HL-60 (cell line): ENCODE measurements at regions not wholly inside any gene's neighbourhood (a gene's known extent, or its start where the extent isn't known, plus 50 kb on each side); places are given as distances from the start of the nearest gene placed in this dataset.

Source experiments
- DNase-seq, 2 experiments: peaks; one replicate each; pipeline ENCODE4 v3.0.0-alpha.2; 2010 to 2020; ENCODE audit warnings: low read depth in 1 of 2, low spot score in 1 of 2
- H3K27ac ChIP-seq: fragments of 250-450 bp; sonication (Bioruptor Pico); replicated peaks from 2 replicates; pipeline ENCODE4 v1.5.1; 2020; ENCODE audit warnings: mild to moderate bottlenecking, moderate library complexity
- H3K27me3 ChIP-seq: fragments of 250-450 bp; sonication (Bioruptor Pico); 2 replicates; pipeline ENCODE4 v1.5.1; 2021; ENCODE audit warnings: mild to moderate bottlenecking, moderate library complexity; ENCODE audit not compliant: insufficient read depth, poor library complexity, severe bottlenecking
- H3K4me3 ChIP-seq: replicated peaks from 2 replicates; pipeline ENCODE4 v1.5.1; 2011; ENCODE audit warnings: mild to moderate bottlenecking, control low read depth, low read length; ENCODE audit not compliant: insufficient read depth
- GABPA ChIP-seq: IDR thresholded peaks from 2 replicates; pipeline ENCODE4 v1.6.1; 2012; ENCODE audit warnings: low read depth
- POLR2AphosphoS5 ChIP-seq: IDR thresholded peaks from 2 replicates; pipeline ENCODE4 v1.6.1; 2012; ENCODE audit warnings: low read depth
- SPI1 ChIP-seq: IDR thresholded peaks from 2 replicates; pipeline ENCODE4 v1.6.1; 2012; ENCODE audit warnings: low read depth, mild to moderate bottlenecking, borderline replicate concordance
- TF ChIP-seq, protein P1 (sequence below): IDR thresholded peaks from 2 replicates; pipeline ENCODE4 v1.6.1; 2012; ENCODE audit warnings: low read depth; ENCODE audit not compliant: insufficient replicate concordance
- TF ChIP-seq, protein P2 (sequence below): IDR thresholded peaks from one replicate; pipeline ENCODE4 v1.5.1; 2011; ENCODE audit warnings: low read length, control low read depth, inconsistent platforms; ENCODE audit not compliant: insufficient read depth

DNA sequence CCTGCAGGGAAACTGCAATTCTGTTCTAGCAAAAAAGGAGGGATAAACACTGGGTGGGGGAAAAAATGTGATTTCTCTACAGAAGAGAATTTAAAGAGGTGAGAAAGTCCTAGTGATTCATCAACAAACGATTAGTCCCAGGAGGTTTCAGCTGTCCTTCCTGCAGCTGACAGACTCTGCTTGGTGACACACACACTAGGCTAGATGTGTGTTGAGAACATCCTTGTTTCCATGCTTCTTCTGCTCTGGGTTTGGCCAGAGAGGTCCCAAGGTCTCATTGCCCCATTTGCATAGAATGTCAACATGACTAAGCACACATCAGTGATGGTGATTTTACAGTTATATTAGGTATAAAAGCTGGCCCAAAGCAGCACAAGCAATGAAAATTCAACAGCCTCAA is 258.3 kb downstream of the NFATC2 start:
- Histone ChIP-seq H3K4me3 (no peak overlapping the region), H3K27me3 (no peaks in the 10 kb centered on the region), H3K27ac (no peak overlapping the region)
- TF ChIP-seq, protein P1, sequence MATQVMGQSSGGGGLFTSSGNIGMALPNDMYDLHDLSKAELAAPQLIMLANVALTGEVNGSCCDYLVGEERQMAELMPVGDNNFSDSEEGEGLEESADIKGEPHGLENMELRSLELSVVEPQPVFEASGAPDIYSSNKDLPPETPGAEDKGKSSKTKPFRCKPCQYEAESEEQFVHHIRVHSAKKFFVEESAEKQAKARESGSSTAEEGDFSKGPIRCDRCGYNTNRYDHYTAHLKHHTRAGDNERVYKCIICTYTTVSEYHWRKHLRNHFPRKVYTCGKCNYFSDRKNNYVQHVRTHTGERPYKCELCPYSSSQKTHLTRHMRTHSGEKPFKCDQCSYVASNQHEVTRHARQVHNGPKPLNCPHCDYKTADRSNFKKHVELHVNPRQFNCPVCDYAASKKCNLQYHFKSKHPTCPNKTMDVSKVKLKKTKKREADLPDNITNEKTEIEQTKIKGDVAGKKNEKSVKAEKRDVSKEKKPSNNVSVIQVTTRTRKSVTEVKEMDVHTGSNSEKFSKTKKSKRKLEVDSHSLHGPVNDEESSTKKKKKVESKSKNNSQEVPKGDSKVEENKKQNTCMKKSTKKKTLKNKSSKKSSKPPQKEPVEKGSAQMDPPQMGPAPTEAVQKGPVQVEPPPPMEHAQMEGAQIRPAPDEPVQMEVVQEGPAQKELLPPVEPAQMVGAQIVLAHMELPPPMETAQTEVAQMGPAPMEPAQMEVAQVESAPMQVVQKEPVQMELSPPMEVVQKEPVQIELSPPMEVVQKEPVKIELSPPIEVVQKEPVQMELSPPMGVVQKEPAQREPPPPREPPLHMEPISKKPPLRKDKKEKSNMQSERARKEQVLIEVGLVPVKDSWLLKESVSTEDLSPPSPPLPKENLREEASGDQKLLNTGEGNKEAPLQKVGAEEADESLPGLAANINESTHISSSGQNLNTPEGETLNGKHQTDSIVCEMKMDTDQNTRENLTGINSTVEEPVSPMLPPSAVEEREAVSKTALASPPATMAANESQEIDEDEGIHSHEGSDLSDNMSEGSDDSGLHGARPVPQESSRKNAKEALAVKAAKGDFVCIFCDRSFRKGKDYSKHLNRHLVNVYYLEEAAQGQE = no peak
- TF ChIP-seq GABPA = no peak
- no peak for DNase-seq

DNA sequence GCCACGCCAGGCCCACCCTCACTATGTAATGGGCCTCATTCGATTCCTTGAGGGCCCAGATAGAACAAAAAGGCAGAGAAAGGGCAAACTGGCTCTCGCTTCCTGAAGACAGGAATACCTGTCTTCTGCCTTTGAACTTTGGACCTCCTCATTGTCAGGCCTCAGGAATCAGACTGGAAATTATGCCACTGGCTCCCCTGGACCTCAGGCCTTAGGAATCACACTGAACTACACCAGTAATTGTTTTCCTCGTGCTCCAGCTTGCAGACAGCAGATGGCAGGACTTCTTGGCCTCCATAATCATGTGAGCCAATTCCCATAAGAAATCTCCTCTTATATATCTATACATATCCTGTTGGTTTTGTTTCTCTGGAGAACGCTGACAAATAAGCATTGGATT is 258.6 kb upstream of the KCNG1 start:
- Histone ChIP-seq H3K4me3 (no peak overlapping the region), H3K27me3 (no peaks in the 10 kb centered on the region), H3K27ac (no peak overlapping the region)
- no peak for TF ChIP-seq SPI1
- TF ChIP-seq, protein P1 = no peak
- TF ChIP-seq, protein P2, sequence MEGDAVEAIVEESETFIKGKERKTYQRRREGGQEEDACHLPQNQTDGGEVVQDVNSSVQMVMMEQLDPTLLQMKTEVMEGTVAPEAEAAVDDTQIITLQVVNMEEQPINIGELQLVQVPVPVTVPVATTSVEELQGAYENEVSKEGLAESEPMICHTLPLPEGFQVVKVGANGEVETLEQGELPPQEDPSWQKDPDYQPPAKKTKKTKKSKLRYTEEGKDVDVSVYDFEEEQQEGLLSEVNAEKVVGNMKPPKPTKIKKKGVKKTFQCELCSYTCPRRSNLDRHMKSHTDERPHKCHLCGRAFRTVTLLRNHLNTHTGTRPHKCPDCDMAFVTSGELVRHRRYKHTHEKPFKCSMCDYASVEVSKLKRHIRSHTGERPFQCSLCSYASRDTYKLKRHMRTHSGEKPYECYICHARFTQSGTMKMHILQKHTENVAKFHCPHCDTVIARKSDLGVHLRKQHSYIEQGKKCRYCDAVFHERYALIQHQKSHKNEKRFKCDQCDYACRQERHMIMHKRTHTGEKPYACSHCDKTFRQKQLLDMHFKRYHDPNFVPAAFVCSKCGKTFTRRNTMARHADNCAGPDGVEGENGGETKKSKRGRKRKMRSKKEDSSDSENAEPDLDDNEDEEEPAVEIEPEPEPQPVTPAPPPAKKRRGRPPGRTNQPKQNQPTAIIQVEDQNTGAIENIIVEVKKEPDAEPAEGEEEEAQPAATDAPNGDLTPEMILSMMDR = no peak
- no peak for TF ChIP-seq GABPA
- TF ChIP-seq POLR2AphosphoS5 = no peak
- no peak for DNase-seq

DNA sequence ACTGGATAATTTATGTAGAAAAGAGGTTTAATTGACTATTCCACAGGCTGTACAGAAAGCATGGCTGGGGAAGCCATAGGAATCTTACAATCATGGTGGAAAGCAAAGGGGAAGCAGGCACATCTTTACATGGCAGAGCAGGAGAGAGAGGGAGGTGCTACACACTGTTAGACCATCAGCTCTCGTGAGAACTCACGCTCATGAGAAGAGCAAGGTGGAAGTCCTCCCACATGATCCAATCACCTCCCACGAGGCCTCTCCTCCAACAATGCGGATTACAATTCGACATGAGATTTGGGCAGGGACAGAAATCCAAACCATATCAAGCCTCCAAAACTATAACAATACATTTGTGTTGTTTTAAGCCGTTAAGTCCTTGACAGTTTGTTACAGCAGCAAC is 257.1 kb upstream of the KCNG1 start:
- DNase-seq = no peak
- Histone ChIP-seq H3K4me3 (no peak overlapping the region), H3K27me3 (no peaks in the 10 kb centered on the region), H3K27ac (no peak overlapping the region)
- TF ChIP-seq POLR2AphosphoS5 (no peak), SPI1 (no peak), GABPA (no peak)
- TF ChIP-seq, protein P1 = no peak
- TF ChIP-seq, protein P2 = no peak

DNA sequence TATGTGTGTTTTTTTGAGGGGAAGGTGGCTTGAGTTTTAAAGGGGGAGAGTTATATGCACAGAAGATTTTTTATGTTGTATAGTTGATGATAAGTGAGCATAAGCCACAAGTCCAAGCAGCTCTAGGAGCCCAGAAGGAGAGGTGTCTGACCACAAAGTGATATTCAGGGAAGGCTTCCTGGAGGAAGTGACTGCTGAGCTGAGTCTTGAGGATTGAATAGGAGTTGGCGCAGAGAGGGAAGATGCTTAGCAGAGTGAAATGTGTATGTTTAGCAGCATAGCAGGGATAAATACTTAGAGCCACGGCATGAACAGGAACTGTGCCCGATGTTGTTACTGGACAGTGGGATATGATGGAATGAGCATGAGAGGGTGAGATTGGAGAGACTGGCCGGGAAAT is 255.1 kb upstream of the KCNG1 start:
- Histone ChIP-seq H3K4me3 (no peak overlapping the region), H3K27ac (no peak overlapping the region), H3K27me3 (no peaks in the 10 kb centered on the region)
- no peak for DNase-seq
- no peak for TF ChIP-seq SPI1
- TF ChIP-seq POLR2AphosphoS5 = no peak
- TF ChIP-seq, protein P1 = no peak
- TF ChIP-seq GABPA = no peak
- TF ChIP-seq, protein P2 = no peak
